SK-N-SH (cell line): ENCODE measurements at regions not wholly inside any gene's neighbourhood (a gene's known extent, or its start where the extent isn't known, plus 50 kb on each side); places are given as distances from the start of the nearest gene placed in this dataset.
"Not testable (repeated sequence)": the region's sequence is repeated elsewhere in the genome, so short reads cannot be mapped to it uniquely, and the experiment has no call there.

ENCODE experiments used
- CTCF ChIA-PET: fragments of 300-600, 350-600 bp; formaldehyde crosslinking; extraction: SDS; loops from one replicate; lab custom pipeline; 2021; lab: Yijun Ruan, JAX
- POLR2A ChIA-PET: fragments of 350-600 bp; sonication (Branson Sonifier 250); formaldehyde crosslinking; extraction: SDS; loops from one replicate; lab custom pipeline; 2020; ENCODE audit warnings: antibody characterized with exemption, inconsistent platforms; lab: Yijun Ruan, JAX
- DNase-seq: peaks from one replicate; pipeline ENCODE4 v3.0.0; 2012
- H2AFZ ChIP-seq: fragments of 200-600 bp; sonication (generic); 2 replicates; pipeline ENCODE4 v1.8.1; 2016; ENCODE audit warnings: antibody characterized with exemption, mild to moderate bottlenecking, low read depth
- H3F3A ChIP-seq: fragments of 200-600 bp; sonication (generic); replicated peaks from 2 replicates; pipeline ENCODE3; 2016; ENCODE audit warnings: antibody characterized with exemption, mild to moderate bottlenecking; ENCODE audit not compliant: insufficient read depth
- H3K27ac ChIP-seq, 2 experiments: fragments of 200-500 bp in 1 of 2; fragments of 200-600 bp in 1 of 2; sonication (Bioruptor generic) in 1 of 2; sonication (generic), shearing (Covaris generic) in 1 of 2; 2 replicates each; pipeline versions ENCODE4 v1.5.1 to v1.6.1; 2014 to 2016; ENCODE audit warnings: low read depth in 2 of 2, inconsistent platforms in 1 of 2, low read length in 1 of 2, mild to moderate bottlenecking in 1 of 2, mixed read lengths in 1 of 2
- H3K27me3 ChIP-seq: fragments of 200-600 bp; sonication (generic), shearing (Covaris generic); 2 replicates; pipeline ENCODE4 v1.6.1; 2016; ENCODE audit warnings: mixed run types; ENCODE audit not compliant: insufficient read depth
- H3K36me3 ChIP-seq, 2 experiments: fragments of 200-500 bp in 1 of 2; fragments of 200-600 bp in 1 of 2; sonication (Bioruptor generic) in 1 of 2; sonication (generic) in 1 of 2; replicated peaks in 1 of 2; 2 replicates each; pipeline versions ENCODE3 to v1.5.1; 2014 to 2016; ENCODE audit warnings: low read length in 1 of 2, mild to moderate bottlenecking in 1 of 2; ENCODE audit not compliant: insufficient read depth in 2 of 2, control insufficient read depth in 1 of 2
- H3K4me1 ChIP-seq, 2 experiments: fragments of 200-500 bp in 1 of 2; fragments of 200-600 bp in 1 of 2; sonication (Bioruptor generic) in 1 of 2; sonication (generic), shearing (Covaris generic) in 1 of 2; 2 replicates each; pipeline versions ENCODE4 v1.5.1 to v1.6.1; 2014 to 2016; ENCODE audit warnings: low read depth in 1 of 2, low read length in 1 of 2, mixed run types in 1 of 2; ENCODE audit not compliant: insufficient read depth in 2 of 2, control insufficient read depth in 1 of 2
- H3K4me2 ChIP-seq: fragments of 200-600 bp; sonication (generic), shearing (Covaris generic); 2 replicates; pipeline ENCODE4 v1.6.1; 2017; ENCODE audit warnings: mixed run types
- H3K4me3 ChIP-seq, 2 experiments: fragments of 200-500 bp in 1 of 2; fragments of 200-600 bp in 1 of 2; sonication (Bioruptor generic) in 1 of 2; sonication (generic), shearing (Covaris generic) in 1 of 2; 2 replicates each; pipeline versions ENCODE4 v1.5.1 to v1.8.1; 2014 to 2016; ENCODE audit warnings: low read depth in 2 of 2, inconsistent platforms in 1 of 2, low read length in 1 of 2, mild to moderate bottlenecking in 1 of 2, mixed read lengths in 1 of 2, moderate library complexity in 1 of 2
- H3K79me2 ChIP-seq: fragments of 200-600 bp; sonication (generic); 2 replicates; pipeline ENCODE4 v1.8.1; 2017; ENCODE audit warnings: mild to moderate bottlenecking; ENCODE audit not compliant: insufficient read depth
- H3K9ac ChIP-seq: fragments of 200-600 bp; sonication (generic); 2 replicates; pipeline ENCODE4 v1.6.1; 2017; ENCODE audit warnings: mixed run types
- H3K9me2 ChIP-seq: fragments of 200-600 bp; sonication (generic); 2 replicates; pipeline ENCODE4 v1.6.1; 2017; ENCODE audit warnings: mixed run types
- H3K9me3 ChIP-seq: fragments of 200-600 bp; sonication (generic); 2 replicates; pipeline ENCODE4 v1.6.1; 2017; ENCODE audit warnings: mixed run types, mild to moderate bottlenecking, moderate library complexity
- H4K20me1 ChIP-seq: fragments of 200-600 bp; sonication (generic); 2 replicates; pipeline ENCODE4 v1.6.1; 2017; ENCODE audit warnings: mild to moderate bottlenecking, mixed run types; ENCODE audit not compliant: insufficient read depth
- ELF1 ChIP-seq: IDR thresholded peaks from 2 replicates; pipeline ENCODE4 v1.4.0; 2012
- GABPA ChIP-seq: IDR thresholded peaks from 2 replicates; pipeline ENCODE4 v1.4.0; 2012; ENCODE audit warnings: low read depth, mild to moderate bottlenecking
- RAD21 ChIP-seq: IDR thresholded peaks from 2 replicates; pipeline ENCODE4 v1.6.1; 2012; ENCODE audit warnings: mild to moderate bottlenecking, low read length
- SMC3 ChIP-seq: IDR thresholded peaks from 2 replicates; pipeline ENCODE4 v1.6.1; 2012; ENCODE audit warnings: low read depth, low read length, improper control_type of control experiment
- WGBS: methylation state at CpG from one replicate; pipeline ENCODE4 v1.1.6; 2017; ENCODE audit warnings: low lambda C conversion rate; 5-methylcytosine and 5-hydroxymethylcytosine counted together
- TF ChIP-seq, protein P1 (sequence below): IDR thresholded peaks from 2 replicates; pipeline ENCODE4; 2012
- TF ChIP-seq, protein P2 (sequence below): fragments of 200-600 bp; sonication (generic); IDR thresholded peaks from 2 replicates; pipeline ENCODE4 v1.6.1; 2017; ENCODE audit warnings: antibody characterized with exemption, mild to moderate bottlenecking, moderate library complexity

DNA sequence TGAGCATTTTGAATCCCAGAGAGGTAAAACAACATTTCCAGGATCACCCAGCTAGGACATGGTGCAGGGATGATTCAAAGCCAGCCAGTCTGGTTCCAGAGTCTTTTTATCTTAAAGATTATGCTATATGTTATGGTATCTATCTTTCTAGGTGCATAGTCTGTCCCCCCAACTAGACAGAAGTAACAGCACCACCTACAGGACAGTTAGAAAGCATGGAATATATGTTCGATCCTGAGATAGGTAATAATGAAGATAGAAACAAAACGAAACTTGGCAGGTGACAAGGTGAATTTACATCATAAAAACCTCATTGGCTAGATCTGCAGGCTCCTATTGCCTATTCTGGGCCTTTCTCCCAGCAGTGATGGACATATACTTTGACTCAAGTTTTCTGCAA, 723.2 kb downstream of the SMARCA1 start:
- no peaks in the 10 kb centered on the region for H3K79me2 ChIP-seq
- no peaks in the 10 kb centered on the region for H4K20me1 ChIP-seq
- H3K9me2 ChIP-seq = no peaks in the 10 kb centered on the region
- H3K4me1 ChIP-seq = no peaks in the 10 kb centered on the region
- CTCF ChIA-PET = interaction anchor here (1.0 to 1.2 kb wide), 2 partner anchors 50 to 79 kb away, joined by 3 to 4 read pairs; no protein-coding TSS in a partner anchor
- H3K9me3 ChIP-seq = no peaks in the 10 kb centered on the region
- POLR2A ChIA-PET = no interaction called here
- DNase-seq = peak; percentile 10
- TF ChIP-seq, protein P1, sequence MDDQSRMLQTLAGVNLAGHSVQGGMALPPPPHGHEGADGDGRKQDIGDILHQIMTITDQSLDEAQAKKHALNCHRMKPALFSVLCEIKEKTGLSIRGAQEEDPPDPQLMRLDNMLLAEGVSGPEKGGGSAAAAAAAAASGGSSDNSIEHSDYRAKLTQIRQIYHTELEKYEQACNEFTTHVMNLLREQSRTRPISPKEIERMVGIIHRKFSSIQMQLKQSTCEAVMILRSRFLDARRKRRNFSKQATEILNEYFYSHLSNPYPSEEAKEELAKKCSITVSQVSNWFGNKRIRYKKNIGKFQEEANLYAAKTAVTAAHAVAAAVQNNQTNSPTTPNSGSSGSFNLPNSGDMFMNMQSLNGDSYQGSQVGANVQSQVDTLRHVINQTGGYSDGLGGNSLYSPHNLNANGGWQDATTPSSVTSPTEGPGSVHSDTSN = no peak
- TF ChIP-seq, protein P2, sequence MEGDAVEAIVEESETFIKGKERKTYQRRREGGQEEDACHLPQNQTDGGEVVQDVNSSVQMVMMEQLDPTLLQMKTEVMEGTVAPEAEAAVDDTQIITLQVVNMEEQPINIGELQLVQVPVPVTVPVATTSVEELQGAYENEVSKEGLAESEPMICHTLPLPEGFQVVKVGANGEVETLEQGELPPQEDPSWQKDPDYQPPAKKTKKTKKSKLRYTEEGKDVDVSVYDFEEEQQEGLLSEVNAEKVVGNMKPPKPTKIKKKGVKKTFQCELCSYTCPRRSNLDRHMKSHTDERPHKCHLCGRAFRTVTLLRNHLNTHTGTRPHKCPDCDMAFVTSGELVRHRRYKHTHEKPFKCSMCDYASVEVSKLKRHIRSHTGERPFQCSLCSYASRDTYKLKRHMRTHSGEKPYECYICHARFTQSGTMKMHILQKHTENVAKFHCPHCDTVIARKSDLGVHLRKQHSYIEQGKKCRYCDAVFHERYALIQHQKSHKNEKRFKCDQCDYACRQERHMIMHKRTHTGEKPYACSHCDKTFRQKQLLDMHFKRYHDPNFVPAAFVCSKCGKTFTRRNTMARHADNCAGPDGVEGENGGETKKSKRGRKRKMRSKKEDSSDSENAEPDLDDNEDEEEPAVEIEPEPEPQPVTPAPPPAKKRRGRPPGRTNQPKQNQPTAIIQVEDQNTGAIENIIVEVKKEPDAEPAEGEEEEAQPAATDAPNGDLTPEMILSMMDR = peak; percentile 43
- TF ChIP-seq RAD21 (peak; percentile 47), GABPA (no peak)
- no peak overlapping the region for H2AFZ ChIP-seq
- no peak overlapping the region for H3K9ac ChIP-seq
- no peak overlapping the region for H3K4me2 ChIP-seq
- H3K4me3 ChIP-seq = no peak overlapping the region
- WGBS = 16% methylated on average over 2 of the region's 2 CpGs
- H3K27me3 ChIP-seq = no peaks in the 10 kb centered on the region
- no peaks in the 10 kb centered on the region for H3K36me3 ChIP-seq
- H3K27ac ChIP-seq = no peak overlapping the region
- no peaks in the 10 kb centered on the region for H3F3A ChIP-seq

DNA sequence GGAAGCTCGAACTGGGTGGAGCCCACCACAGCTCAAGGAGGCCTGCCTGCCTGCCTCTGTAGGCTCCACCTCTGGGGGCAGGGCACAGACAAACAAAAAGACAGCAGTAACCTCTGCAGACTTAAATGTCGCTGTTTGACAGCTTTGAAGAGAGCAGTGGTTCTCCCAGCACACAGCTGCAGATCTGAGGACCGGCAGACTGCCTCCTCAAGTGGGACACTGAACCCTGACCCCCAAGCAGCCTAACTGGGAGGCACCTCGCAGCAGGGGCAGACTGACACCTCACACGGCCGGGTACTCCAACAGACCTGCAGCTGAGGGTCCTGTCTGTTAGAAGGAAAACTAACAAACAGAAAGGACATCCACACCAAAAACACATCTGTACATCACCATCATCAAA, 730.9 kb upstream of the ACTRT1 start:
- H3K36me3 ChIP-seq, H3F3A ChIP-seq, H4K20me1 ChIP-seq, H3K4me1 ChIP-seq, H3K9me3 ChIP-seq, H3K9me2 ChIP-seq, H3K9ac ChIP-seq, H3K27me3 ChIP-seq, H3K27ac ChIP-seq, DNase-seq, H2AFZ ChIP-seq, POLR2A ChIA-PET, H3K79me2 ChIP-seq, H3K4me2 ChIP-seq, CTCF ChIA-PET, H3K4me3 ChIP-seq: not testable (repeated sequence)
- WGBS = 10% methylated on average over 3 of the region's 6 CpGs

DNA sequence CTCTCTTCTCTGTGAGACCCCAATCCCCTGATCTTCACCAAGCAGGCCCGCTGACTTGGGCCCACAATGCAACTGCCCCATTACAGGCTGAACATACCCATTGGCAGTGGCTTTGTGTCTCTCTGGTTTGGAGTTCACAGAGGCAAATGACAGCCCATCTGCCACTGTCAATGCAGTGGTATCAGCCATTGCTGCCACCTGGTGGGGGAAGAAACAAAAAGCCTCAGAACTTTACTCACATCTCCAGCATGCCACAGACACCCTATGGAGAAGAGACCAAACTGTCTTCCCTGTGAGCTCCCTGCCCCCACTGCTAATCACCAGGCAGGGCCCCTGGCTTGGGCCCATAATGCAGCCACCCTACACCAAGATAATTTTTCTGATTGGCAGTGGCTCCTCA, 729.3 kb upstream of the ACTRT1 start:
- Histone ChIP-seq H3K27ac (no peak overlapping the region), H2AFZ (no peak overlapping the region), H3K36me3 (no peaks in the 10 kb centered on the region), H3K9ac (no peak overlapping the region), H3F3A (no peaks in the 10 kb centered on the region), H3K4me1 (no peaks in the 10 kb centered on the region), H3K79me2 (no peaks in the 10 kb centered on the region), H3K27me3 (no peaks in the 10 kb centered on the region), H3K9me3 (no peaks in the 10 kb centered on the region), H3K9me2 (no peaks in the 10 kb centered on the region), H4K20me1 (no peaks in the 10 kb centered on the region), H3K4me2 (no peak overlapping the region), H3K4me3 (no peak overlapping the region)
- TF ChIP-seq RAD21 (peak; percentile 70), SMC3 (peak; percentile 43; the same call in 1 of the 2 replicates), ELF1 (no peak)
- TF ChIP-seq, protein P2 = peak; percentile 34
- DNase-seq = peak; percentile 49
- POLR2A ChIA-PET = no interaction called here
- CTCF ChIA-PET = interaction anchor here (0.8 to 1.0 kb wide), 4 partner anchors 12 to 56 kb away, joined by 3 to 6 read pairs (median 3); no protein-coding TSS in a partner anchor
- no CpG with 5 or more reads among the region's 1 CpG for WGBS
